PC-9 (cell line): ENCODE measurements at regions not wholly inside any gene's neighbourhood (a gene's known extent, or its start where the extent isn't known, plus 50 kb on each side); places are given as distances from the start of the nearest gene placed in this dataset.

Experiments
- BruUV-seq: library from RNA; stranded (reverse); fragments of 400-500 nt; replicated peaks from 2 replicates; lab custom pipeline; 2021; lab: Mats Ljungman, UMichigan
- CTCF ChIA-PET: fragments of 300-600 bp; sonication (Branson Sonifier 250); formaldehyde crosslinking; loops from one replicate; lab custom pipeline; 2022; ENCODE audit warnings: antibody characterized with exemption; lab: Charles Lee
- POLR2A ChIA-PET: fragments of 300-600 bp; sonication (Branson Sonifier 250); formaldehyde crosslinking; loops from one replicate; lab custom pipeline; 2022; ENCODE audit warnings: antibody characterized with exemption; ENCODE audit not compliant: unreplicated experiment; lab: Charles Lee
- DNase-seq, 2 experiments: peaks; one replicate each; pipeline versions ENCODE4 v3.0.0 to v3.0.0-alpha.2; 2015 to 2022; ENCODE audit warnings: mixed read lengths in 1 of 2
- H2AFZ ChIP-seq: fragments of 200-600 bp; sonication (generic); 2 replicates; pipeline ENCODE4 v1.8.1; 2017; ENCODE audit warnings: antibody characterized with exemption
- H3F3A ChIP-seq: fragments of 200-600 bp; sonication (generic); 2 replicates; pipeline ENCODE4 v1.8.1; 2017; ENCODE audit warnings: antibody characterized with exemption, mild to moderate bottlenecking, low read depth; ENCODE audit not compliant: insufficient read depth
- H3K27ac ChIP-seq: fragments of 200-600 bp; sonication (generic); 2 replicates; pipeline ENCODE4 v1.6.1; 2016; ENCODE audit warnings: mixed run types
- H3K27me3 ChIP-seq: fragments of 200-600 bp; sonication (generic); 2 replicates; pipeline ENCODE4 v1.6.1; 2016; ENCODE audit warnings: low read depth, mixed run types; ENCODE audit not compliant: insufficient read depth
- H3K36me3 ChIP-seq: fragments of 200-600 bp; sonication (generic); 2 replicates; pipeline ENCODE4 v1.6.1; 2016; ENCODE audit warnings: low read depth, mixed run types
- H3K4me1 ChIP-seq: fragments of 200-600 bp; sonication (generic); replicated peaks from 2 replicates; pipeline ENCODE4 v1.6.1; 2016; ENCODE audit warnings: mixed run types; ENCODE audit not compliant: insufficient read depth
- H3K4me2 ChIP-seq: fragments of 200-600 bp; sonication (generic); 2 replicates; pipeline ENCODE4 v1.6.1; 2017; ENCODE audit warnings: mixed run types
- H3K4me3 ChIP-seq: fragments of 200-600 bp; sonication (generic); 2 replicates; pipeline ENCODE4 v1.6.1; 2016; ENCODE audit warnings: mixed run types
- H3K79me2 ChIP-seq: fragments of 200-600 bp; sonication (generic); 2 replicates; pipeline ENCODE4 v1.6.1; 2017; ENCODE audit warnings: low read depth, mixed run types
- H3K9me2 ChIP-seq: fragments of 200-600 bp; sonication (generic); 2 replicates; pipeline ENCODE4 v1.8.1; 2017; ENCODE audit warnings: mild to moderate bottlenecking; ENCODE audit not compliant: insufficient read depth
- H3K9me3 ChIP-seq: fragments of 200-600 bp; sonication (generic); 2 replicates; pipeline ENCODE4 v1.8.1; 2016; ENCODE audit warnings: low read depth; ENCODE audit not compliant: insufficient read depth
- H4K20me1 ChIP-seq: fragments of 200-600 bp; sonication (generic); 2 replicates; pipeline ENCODE4 v1.8.1; 2017; ENCODE audit not compliant: insufficient read depth
- EZH2 ChIP-seq: fragments of 200-600 bp; sonication (generic); IDR thresholded peaks from 2 replicates; pipeline ENCODE4 v1.8.0; 2017; ENCODE audit warnings: antibody characterized with exemption, low read depth
- intact Hi-C: fragments of 100-400 bp; cut with micrococcal nuclease; formaldehyde crosslinking; loops from one replicate; pipeline ENCODE4 v1.10.0; 2022; ENCODE audit not compliant: unreplicated experiment
- TF ChIP-seq, protein P1 (sequence below): fragments of 200-600 bp; sonication (generic); conservative IDR thresholded peaks from 2 replicates; pipeline ENCODE4 v1.6.1; 2017; ENCODE audit warnings: mixed run types, antibody characterized with exemption, mild to moderate bottlenecking, moderate library complexity

DNA sequence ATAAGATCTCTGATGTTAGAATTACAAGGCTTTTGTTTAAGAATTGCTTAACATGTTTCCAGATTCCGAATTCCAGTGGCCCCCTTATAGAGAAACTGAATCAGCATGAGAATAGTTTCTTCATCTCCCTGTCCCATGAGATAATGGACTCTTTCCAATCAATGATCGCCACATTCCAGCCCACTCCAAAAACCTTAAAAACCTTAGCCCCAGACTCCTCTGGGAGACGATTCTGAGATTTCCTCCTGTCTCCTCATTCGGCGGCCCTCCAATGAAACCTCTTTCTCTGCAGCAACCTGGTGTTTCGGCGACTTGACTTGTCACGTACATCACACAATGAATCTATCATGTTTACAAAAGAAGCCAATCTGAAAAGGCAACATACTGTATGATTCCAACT lies 197.1 kb upstream of the PSMD7 start:
- Histone ChIP-seq H3K27me3 (peaks cover 32% of the 10 kb centered on the region), H3K4me1 (no peaks in the 10 kb centered on the region), H3K27ac (no peak overlapping the region), H3K79me2 (no peaks in the 10 kb centered on the region), H3F3A (no peaks in the 10 kb centered on the region), H3K9me2 (no peaks in the 10 kb centered on the region), H3K4me3 (no peak overlapping the region), H4K20me1 (no peaks in the 10 kb centered on the region), H3K4me2 (no peak overlapping the region), H3K36me3 (no peaks in the 10 kb centered on the region), H2AFZ (no peak overlapping the region), H3K9me3 (no peaks in the 10 kb centered on the region)
- POLR2A ChIA-PET: no interaction called here
- CTCF ChIA-PET: no interaction called here
- intact Hi-C loops: no loop called here
- DNase-seq: no peak
- BruUV-seq: no TSS peak
- TF ChIP-seq, protein P1, sequence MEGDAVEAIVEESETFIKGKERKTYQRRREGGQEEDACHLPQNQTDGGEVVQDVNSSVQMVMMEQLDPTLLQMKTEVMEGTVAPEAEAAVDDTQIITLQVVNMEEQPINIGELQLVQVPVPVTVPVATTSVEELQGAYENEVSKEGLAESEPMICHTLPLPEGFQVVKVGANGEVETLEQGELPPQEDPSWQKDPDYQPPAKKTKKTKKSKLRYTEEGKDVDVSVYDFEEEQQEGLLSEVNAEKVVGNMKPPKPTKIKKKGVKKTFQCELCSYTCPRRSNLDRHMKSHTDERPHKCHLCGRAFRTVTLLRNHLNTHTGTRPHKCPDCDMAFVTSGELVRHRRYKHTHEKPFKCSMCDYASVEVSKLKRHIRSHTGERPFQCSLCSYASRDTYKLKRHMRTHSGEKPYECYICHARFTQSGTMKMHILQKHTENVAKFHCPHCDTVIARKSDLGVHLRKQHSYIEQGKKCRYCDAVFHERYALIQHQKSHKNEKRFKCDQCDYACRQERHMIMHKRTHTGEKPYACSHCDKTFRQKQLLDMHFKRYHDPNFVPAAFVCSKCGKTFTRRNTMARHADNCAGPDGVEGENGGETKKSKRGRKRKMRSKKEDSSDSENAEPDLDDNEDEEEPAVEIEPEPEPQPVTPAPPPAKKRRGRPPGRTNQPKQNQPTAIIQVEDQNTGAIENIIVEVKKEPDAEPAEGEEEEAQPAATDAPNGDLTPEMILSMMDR: no peak
- no peak for TF ChIP-seq EZH2

DNA sequence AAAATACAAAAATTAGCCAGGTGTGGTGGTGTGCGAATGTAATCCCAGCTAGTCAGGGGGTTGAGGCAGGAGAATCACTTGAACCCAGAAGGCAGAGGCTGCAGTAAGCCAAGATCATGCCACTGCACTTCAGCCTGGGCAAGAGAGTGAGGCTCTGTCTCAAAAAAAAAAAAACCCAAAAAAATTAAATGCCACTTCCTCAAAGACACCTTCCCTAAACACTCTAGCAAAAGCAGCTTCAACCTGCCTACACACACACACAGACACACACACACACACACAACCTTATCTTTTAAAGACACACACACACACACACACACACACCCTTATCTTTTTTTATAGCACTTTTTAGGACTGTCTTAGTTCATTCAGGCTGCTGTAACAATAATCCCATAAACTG lies 201.7 kb upstream of the PSMD7 start:
- POLR2A ChIA-PET: no interaction called here
- no peak overlapping the region for H3K27ac ChIP-seq
- no peaks in the 10 kb centered on the region for H3K9me2 ChIP-seq
- H3K4me1 ChIP-seq: no peaks in the 10 kb centered on the region
- TF ChIP-seq EZH2: no peak
- TF ChIP-seq, protein P1: no peak
- no peak overlapping the region for H2AFZ ChIP-seq
- no TSS peak for BruUV-seq
- H3K36me3 ChIP-seq: no peaks in the 10 kb centered on the region
- CTCF ChIA-PET: no interaction called here
- DNase-seq: no peak
- peaks cover 59% of the 10 kb centered on the region for H3K27me3 ChIP-seq
- no peak overlapping the region for H3K4me2 ChIP-seq
- no peaks in the 10 kb centered on the region for H3F3A ChIP-seq
- no peaks in the 10 kb centered on the region for H4K20me1 ChIP-seq
- H3K79me2 ChIP-seq: no peaks in the 10 kb centered on the region
- H3K9me3 ChIP-seq: no peaks in the 10 kb centered on the region
- H3K4me3 ChIP-seq: no peak overlapping the region
- intact Hi-C loops: no loop called here

DNA sequence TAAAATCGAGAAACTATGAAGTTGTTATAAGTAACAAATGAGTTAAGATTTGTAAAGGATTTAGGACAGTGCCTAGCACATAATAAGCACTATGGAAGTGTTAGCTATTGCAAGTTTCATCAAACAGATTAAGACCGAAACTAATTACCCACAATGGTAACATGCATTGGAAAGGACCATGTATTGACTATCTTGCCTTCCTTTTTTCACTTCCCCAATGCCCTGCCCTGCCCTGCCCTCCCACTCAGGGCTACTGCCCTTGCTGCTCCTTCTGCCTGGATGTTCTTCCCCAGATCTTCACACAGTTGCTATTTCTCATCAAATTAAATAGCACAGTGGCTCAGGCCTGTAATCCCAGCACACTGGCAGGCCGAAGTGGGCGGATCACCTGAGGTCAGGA lies 202.1 kb upstream of the PSMD7 start:
- no peaks in the 10 kb centered on the region for H3K79me2 ChIP-seq
- TF ChIP-seq, protein P1: no peak
- no peak for TF ChIP-seq EZH2
- DNase-seq: no peak
- no peaks in the 10 kb centered on the region for H3K4me1 ChIP-seq
- ChIA-PET POLR2A (no interaction called here), CTCF (no interaction called here)
- H3K36me3 ChIP-seq: no peaks in the 10 kb centered on the region
- no peak overlapping the region for H2AFZ ChIP-seq
- no peaks in the 10 kb centered on the region for H3K9me2 ChIP-seq
- no TSS peak for BruUV-seq
- intact Hi-C loops: no loop called here
- H4K20me1 ChIP-seq: no peaks in the 10 kb centered on the region
- peaks cover 59% of the 10 kb centered on the region for H3K27me3 ChIP-seq
- H3F3A ChIP-seq: no peaks in the 10 kb centered on the region
- no peak overlapping the region for H3K4me2 ChIP-seq
- no peak overlapping the region for H3K4me3 ChIP-seq
- H3K9me3 ChIP-seq: no peaks in the 10 kb centered on the region
- H3K27ac ChIP-seq: no peak overlapping the region
